HL-60/S4 (cell line): ENCODE measurements at regions not wholly inside any gene's neighbourhood (a gene's known extent, or its start where the extent isn't known, plus 50 kb on each side); places are given as distances from the start of the nearest gene placed in this dataset.

Source experiments
- in situ Hi-C: fragments of 300-500 bp; cut with MboI; formaldehyde crosslinking; loops from 2 replicates; pipeline ENCODE4 v1.14.3; 2022; ENCODE audit warnings: low sequenced_read_pairs

DNA sequence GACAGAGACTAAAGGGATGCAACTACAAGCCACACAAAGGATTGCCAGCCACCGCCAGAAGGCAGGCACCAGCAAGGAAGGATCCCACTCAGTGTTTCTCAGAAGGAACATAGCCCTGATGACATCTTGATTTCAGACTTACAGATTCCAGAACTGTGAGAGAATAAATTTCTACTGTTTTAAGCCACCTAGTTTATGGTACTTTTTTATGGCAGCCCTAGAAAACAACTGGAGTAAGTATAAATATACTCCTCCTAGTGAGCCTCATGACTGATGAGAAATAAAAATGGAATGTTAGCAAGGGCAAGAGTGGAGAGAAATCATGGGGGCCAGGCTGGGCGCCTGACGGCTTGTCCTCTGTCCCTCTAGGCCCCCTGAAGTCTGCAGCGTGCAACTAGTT, 307.3 kb downstream of the PIK3R1 start:
- in situ Hi-C loops = no loop called here

DNA sequence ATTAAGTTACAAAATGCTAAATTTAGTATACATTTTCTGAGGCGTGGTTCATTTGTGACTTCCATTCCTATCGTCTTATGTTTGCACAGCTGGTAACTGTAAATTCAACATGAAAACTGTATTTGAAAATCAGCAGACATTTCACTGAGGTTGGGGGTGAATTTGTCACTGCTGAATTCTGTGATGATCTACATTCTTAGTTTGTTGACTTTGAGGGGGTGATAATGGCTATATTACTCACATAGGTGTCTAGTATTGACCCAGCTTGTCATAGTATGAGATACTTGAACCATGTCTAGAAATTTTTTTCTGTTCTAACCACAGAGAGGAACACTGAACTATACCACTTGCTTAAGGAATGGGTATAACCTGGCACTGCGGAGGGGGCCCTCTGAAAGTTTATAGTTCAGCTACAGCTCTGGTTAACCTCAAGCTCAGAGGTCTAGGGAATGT, 313.3 kb downstream of the PIK3R1 start:
- in situ Hi-C loops = no loop called here

DNA sequence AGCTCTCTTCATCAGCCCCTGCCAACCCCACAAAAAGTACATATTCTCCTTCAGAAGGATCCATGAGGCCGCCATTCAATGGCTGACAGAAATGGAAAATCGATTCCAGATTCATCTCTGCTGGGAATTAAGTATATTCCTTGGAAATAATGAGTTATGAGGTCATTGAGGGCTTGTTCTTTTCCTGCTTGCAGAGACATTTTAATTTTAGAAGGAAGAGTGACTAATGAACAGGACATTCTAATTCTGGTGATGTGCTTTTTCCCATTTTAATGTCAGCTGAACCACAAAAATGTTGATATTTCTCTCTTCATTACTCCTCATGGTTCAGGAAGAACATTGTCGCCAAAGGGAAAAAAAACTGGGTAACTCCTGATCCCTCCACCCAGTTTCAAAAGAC, 314.0 kb downstream of the PIK3R1 start:
- in situ Hi-C loops = no loop called here

DNA sequence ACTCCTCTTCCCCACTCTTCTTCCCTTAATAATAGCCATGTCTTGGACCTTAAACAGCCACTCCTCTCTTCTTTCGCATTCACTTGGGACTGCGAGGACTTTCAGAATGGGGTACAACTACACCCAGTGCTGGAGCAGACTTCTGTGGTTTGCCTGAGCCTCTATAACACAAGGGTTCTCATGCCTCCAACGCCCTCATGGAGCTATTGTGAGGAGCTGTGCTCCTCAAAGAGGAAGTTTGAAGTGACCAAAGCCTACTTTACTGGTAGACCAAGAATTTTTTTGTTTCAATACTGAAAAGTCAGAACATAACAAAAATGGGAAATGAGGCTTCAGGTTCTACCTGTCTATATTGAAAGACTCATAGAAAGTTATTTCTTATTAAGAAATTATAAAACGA, 316.4 kb downstream of the PIK3R1 start:
- in situ Hi-C loops = no loop called here

DNA sequence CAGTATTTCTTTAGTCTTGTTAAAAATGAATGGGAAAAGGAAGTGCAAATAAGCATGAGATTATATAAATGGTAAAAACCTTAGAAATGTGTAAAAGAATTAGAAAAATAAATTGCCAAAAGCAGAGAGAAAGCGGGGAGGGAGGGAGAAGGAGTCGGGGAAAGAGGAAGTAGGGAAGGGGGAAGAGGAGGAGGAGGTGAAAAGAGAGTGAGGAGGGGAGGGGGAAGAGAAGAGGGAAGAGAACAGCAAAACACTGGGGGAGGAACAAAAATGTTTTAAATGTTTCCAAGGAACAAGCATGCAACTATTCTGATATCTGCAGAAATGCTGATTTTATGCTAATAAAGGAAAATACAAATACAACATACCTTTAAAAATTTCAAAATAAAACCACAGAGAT, 317.5 kb downstream of the PIK3R1 start:
- in situ Hi-C loops = no loop called here

DNA sequence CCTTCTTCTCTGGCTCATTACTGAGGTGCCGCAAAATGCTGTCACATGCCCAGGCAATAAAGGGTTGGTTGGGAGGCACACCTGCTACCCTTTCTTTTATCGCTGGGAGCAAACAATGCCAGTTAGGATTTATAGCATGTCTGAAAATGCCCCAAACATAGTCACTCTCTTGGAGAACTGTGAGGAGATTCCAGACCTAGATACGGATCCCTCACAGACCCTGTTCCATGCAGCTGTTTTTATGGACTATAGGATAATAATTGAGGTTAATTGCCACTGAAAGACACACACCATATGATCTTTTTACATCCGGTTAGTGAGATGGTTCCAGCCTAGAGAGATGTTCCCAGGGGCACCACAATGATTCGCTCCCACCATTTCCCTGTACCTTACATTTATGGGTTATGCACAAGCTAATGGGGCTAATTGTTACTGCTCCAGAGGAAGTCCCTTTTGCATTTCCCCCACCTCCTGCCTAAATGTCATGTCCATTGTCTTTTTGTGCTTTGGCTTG, 318.1 kb downstream of the PIK3R1 start:
- in situ Hi-C loops = no loop called here

DNA sequence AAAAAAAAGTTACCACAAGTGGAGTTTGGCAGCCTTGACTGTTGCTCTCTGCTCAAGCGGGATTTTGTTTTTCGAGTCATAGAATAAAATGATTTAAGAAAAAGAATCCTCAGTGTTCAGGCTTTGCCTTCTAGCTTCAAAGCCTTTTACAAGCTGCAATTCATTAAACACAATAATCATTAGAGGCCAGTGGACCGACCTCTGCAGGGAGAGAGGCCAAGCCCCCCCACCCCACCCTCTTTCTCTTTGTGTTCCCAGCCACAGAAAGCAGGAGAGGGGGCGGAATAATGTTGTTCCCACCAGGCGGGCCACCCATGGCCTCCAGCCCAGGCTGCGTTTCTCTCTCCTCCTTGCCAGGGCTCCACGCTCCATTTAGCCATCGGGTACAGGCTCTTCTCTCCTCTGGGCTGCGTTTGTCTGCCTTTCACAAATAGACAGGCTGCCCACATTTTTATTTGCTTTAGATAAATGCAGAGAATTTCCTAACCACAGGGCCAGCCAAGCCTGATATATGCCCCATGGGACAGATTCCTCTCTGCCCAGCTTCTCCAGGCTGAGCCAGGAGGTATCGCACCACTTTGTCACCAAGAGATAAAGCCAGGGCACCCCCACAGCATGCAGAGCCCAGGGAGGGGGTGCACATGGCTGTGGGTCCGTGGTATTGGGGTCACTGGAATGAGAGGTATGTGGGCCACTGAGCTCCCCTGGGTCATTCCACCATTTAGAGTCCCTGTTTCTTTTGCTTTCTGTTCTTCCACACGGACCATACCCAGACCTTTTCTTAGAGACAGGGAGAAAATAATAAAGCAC, 318.8 kb downstream of the PIK3R1 start:
- in situ Hi-C loops = no loop called here

DNA sequence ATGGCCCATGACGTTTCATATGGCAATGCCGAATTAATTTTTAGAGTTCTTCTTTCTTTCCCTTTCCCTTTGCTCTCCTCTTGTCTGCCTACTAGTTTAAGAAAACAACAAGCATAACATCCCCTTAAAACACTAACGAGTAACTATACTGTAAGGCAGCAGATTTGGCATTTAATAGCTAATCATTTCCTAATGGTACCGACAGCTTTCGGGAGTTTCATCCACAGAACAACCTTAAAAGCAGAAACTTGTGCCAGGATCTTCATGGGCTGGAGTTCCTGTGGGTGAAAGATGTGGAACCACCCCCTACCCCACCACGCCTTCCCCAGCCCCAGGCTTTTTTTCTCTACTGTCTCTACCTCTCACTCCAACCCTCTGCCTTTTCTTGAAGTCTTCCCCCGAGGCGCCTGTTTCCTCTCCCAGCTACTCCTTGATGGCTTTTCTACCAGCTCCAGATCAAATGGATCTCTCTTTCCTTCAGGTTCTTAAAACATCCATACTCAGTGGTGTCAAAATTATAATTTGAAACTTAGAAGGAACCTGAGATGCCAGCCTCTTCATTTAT, 319.5 kb downstream of the PIK3R1 start:
- in situ Hi-C loops = no loop called here

DNA sequence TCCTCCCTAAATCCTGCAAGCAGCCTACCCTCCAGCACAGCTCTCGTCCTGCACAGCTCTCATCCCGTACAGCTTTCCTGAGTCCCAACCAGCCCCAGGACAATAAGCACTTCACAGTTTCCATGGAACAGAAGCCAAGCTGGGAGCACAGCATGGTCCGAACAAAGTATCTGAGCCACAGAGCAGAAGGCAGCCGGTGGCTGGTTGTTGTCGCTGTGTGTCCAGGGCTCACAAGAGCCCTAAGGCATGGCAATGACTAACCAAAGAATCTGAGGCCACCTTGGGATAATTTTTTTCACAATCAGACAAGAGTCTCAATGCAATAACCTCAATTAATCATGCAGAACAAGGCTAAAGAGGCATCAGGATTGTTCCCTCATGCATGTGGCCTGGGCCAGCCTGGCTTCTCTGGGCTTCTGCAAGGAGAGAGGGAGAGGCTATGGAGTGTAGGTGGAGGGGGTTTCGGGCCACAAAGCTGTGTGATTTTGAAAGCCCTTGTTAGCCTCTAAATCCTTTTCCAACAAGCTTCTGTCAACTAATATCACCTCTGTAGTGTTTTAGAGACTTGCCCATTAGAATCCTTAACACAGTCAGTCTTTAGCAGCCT, 323.4 kb downstream of the PIK3R1 start:
- in situ Hi-C loops = no loop called here

DNA sequence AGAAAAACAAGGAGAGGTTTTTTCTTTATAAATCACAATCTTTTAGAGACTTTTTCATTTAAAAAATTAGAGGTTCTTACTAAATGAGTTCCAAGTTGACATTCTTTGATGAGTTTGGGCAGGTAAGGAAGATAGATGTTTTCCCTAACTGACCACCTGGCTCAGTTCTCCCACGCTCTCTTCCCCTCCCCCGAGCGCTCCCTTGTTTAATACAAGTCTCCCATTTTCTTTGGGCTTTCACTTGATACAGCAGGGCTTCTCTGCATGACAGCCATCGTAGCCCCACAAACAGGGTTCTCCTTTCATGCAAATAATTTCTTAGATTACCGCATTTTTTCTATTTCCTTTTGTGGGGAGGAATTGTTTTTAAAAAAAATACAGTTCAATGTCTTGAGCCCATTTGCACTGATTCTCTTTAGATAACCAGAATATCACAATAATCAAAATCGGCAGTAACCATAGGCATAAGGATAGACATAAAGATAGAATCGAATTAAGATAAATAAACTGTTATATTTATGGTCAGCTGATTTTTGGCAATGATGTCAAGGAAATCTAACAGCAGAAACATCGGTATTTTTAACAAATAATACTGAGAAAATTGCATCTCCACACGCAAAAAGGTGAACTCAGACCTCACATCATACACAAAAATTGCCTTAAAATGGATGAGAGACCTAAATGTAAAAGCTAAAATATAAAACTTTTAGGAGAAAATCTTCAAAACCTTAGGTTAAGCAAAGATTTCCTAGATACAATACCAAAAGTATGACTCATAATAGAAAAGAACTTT, 325.4 kb downstream of the PIK3R1 start:
- in situ Hi-C loops = no loop called here

DNA sequence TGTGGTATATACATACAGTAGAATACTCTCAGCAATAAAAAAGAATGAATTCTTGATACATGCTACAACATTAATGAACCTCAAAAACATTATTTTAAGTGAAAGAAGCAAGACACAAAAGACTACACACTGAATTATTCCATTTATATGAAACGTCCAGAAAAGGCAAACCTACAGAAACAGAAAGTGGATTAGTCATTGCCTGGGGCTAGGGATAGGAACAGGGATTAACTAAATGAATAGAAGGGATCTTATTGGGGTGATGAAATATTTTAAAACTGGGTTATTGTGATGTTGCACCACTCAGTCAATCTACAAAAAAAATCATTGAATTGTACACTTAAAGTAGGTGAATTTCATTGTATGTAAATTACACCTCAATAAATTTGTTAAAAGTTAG, 326.7 kb downstream of the PIK3R1 start:
- in situ Hi-C loops = no loop called here

DNA sequence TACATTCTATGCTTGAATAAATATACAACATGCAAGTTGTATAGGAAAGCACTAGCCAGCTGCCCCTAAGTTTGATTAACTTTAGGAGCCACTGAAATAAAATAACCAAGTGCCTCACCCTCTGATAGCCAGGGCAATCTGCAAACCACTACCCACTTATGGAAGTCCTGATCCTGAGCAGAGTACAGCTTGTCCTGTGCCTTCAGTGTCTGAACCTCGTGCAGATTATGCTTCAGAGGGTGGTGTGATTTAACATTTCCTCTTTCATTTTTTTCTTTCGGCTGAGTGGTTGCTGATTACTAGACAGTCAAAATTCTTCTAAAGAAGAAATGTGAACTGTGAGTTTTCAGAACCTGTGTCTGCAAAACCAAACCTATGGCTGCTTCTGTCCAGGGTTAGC, 327.7 kb downstream of the PIK3R1 start:
- in situ Hi-C loops = no loop called here

DNA sequence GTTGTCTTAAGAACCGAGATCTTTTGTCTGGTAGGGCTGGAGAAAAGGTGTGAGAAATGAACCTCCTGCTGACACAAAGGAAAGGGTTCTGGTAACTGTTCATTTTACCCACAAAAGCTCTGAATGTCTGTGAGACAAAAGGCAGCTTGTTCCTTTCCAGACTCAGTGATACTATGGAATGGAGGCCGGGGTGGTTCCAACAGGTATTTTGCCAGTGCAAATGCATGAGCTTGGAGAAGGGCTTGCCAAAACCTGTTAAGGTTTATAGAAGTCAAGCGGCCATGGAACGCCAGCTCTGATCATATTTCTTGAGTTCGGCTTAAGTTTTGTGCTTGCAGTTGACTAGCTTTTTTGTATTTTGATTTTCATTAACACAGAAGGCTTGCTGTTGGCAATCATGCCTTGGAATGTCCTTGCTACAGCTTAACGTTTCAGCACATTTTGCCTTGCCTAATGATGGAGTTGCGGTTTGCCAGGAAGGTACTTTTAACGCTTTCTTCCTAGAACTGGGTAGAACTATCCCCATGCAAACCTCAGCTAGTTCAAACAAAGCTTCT, 328.6 kb downstream of the PIK3R1 start:
- in situ Hi-C loops = no loop called here

DNA sequence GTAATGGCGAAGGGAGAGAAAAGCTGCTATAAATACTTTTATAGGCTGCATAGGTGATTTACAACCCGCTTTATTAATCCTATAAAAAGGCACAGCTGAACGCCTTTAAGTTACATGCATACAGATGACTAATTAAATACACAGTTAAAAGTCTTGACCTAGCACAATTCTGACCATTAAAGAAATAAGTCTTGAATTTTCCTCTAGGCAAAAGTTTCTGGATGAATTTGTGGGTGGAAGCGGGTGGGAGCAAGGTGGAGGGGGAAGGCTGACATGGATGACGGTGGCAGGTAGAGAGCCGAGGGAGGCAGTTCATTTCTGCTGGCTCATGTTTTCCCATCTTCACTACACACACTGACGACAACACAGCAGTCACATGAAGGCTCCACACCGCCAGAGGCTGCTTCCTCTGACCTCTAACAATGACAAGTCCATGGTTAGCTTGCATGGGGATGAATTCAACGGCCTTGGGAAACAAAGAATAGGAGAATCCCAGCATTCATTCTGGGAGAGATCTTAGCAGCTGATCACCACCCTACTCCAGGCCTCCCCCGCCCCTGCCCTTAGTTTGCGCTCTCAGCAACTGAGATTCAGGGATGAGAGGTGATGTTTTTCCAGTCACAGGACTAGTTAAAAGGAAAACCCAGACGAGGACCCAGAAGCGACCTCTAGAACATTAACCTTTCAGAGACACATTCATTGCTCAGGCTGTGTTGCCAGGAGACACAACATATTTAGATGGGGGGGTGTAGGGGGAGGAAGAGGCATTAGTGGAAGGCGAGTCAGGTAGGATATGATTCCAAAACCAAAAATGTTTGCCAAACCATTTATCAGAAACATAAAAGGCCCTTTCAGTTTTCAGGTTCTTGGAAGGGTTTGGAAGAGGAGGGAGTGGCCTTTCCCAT, 329.3 kb downstream of the PIK3R1 start:
- in situ Hi-C loops = no loop called here

DNA sequence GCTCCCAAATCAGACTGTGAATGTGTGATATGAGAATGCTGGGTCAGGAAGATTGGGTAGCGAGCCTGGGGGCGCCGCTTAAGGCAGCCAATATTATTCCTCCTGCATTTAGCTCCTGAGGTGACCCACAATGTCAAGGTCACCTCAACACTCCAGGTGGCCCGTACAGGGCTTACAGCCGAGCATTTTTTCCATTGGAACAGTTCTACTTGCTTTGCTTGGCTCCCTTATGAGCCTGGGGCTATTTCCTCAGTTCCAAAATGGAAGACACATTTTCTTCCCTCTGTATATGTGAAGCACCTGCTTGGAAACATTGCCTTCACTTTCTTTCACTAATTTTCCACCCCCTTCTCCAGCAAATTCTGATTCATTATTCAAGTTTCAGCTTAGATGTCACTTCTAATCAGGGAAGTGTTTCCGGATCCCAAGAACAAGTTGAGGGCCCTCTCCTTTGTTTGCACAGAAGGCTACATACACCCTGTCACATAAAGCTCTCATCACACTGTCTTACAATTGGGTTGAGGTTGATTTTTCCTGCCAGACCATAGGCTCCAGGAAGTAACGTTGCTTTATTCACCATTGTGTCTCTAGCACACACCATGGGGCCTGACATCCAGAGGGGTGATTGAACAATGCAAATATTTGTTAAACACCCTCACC, 330.2 kb downstream of the PIK3R1 start:
- in situ Hi-C loops = no loop called here

DNA sequence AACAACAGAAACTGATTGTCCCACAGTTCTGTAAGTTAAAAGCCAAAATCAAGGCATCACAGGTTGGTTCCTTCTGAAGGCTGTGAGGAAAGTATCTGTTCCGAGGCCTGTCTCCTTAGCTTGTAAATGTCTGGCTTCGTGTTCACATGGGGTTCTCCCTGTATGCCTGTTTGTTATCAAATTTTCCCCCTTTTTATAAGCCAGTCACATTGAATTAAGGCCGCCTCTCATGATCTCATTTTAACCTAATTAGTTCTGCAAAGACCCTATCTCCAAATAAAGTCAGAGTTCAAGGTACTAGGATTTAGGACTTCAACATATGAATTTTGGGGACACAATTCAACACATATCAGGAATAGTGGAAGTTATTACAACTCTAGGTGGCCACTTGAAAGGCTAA, 331.5 kb downstream of the PIK3R1 start:
- in situ Hi-C loops = no loop called here

DNA sequence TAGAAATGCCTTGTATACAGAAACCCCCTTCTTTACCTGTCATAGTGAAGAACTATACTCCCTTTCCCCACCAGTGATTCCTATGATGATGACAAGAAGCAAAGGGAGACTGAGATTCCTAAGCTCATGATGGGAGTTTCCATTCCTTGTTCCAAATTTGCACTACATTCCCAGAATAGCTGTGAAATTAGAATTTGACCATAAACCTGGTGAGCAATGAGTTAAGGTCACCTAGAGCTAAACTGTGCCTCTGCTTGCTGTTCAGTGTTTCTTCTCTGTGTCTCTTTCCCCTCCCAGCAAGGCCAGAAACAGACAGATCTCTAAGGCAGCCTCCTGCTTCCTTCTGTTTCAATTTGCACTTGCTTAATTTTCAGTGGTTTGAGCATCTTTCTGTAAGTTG, 332.1 kb downstream of the PIK3R1 start:
- in situ Hi-C loops = no loop called here

DNA sequence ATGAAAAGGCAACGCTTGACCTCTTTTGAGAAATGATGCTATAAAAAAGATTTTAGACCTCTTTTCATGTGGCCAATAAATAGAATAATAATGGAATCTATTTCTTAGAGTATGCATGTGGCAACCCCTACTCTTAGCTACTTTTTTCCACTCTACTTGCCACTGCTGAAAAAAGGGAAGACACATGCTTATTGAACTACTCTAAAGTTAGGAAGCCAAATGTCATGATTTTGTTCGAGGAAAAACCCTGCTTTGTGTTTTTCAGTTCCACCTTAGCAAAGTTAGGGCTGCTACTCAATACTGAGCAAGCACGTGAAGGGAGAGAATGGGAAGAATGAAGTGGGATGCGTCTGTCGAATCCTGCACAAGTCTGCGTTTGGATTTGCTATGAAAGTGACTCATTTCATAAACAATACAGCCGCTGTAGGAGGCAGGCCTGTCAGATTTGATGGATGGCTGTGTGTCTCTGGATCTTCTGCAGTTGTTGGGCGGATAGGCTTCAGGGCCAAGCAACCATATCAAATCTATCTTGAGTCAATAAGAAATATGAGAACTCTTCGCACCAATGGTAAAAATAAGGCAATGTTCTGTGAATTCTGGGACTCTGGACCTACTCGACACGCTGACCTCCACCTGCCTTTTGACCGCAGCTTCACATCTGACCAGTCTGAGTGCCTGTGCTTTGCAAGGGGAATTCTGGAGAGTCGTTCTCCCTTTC, 333.6 kb downstream of the PIK3R1 start:
- in situ Hi-C loops = no loop called here

DNA sequence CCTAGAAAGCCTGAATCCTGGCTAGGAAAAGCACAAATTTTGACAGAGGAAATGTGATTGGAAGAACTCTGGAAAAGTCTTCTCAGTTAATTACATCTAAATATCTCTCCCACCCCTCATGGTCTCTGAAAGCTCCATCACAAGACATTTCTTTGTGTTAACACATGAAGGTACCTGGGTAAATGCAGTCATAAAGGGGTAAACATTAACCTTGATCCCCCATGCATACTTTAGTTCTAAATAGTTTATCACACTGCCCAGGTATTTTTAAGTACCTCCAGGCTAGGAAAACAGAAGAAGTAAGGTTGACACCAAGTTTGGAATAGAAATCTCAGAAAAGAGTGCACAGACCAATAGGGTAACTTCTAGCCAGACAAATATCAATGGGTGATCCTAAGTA, 334.5 kb downstream of the PIK3R1 start:
- in situ Hi-C loops = no loop called here
